ENCODE measurements at regions not wholly inside any gene's neighbourhood (a gene's known extent, or its start where the extent isn't known, plus 50 kb on each side); places are given as distances from the start of the nearest gene placed in this dataset.

- TF ChIP-seq CTCF (optimal IDR thresholded peaks at IDR 0.05 in 1 of 3, IDR thresholded peaks at IDR 0.05 in 1 of 3, conservative IDR thresholded peaks at IDR 0.05 in 1 of 3; ENCODE audit: extremely low read depth in 1 of 3, insufficient read depth in 2 of 3, low read length in 3 of 3), result no peak
- TF ChIP-seq EZH2 (IDR thresholded peaks at IDR 0.05; ENCODE audit: low read length), result no peak
Measured at GRCh38 chr1:96643519-96643918, 78.1 kb upstream of the PTBP2 start.

All from keratinocyte (primary cell).